Anterior cingulate cortex (tissue), 58 donors: ENCODE measurements at regions not wholly inside any gene's neighbourhood (a gene's known extent, or its start where the extent isn't known, plus 50 kb on each side); places are given as distances from the start of the nearest gene placed in this dataset.
"Not testable (repeated sequence)": the region's sequence is repeated elsewhere in the genome, so short reads cannot be mapped to it uniquely, and the experiment has no call there.

ENCODE experiments used
- DNase-seq, 58 donors: peaks; one replicate each; lab custom pipeline; 2025; lab: John Stamatoyannopoulos, UW

DNA sequence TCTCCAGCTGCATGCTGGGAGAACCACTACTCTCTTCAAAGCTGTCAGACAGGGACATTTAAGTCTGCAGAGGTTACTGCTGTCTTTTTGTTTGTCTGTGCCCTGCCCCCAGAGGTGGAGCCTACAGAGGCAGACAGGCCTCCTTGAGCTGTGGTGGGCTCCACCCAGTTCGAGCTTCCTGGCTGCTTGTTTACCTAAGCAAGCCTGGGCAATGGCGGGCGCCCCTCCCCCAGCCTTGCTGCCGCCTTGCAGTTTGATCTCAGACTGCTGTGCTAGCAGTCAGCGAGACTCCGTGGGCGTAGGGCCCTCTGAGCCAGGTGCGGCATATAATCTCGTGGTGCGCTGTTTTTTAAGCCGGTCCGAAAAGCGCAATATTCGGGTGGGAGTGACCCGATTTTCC, 215.0 kb downstream of the STIM2 start:
- DNase-seq, result not testable (repeated sequence)

DNA sequence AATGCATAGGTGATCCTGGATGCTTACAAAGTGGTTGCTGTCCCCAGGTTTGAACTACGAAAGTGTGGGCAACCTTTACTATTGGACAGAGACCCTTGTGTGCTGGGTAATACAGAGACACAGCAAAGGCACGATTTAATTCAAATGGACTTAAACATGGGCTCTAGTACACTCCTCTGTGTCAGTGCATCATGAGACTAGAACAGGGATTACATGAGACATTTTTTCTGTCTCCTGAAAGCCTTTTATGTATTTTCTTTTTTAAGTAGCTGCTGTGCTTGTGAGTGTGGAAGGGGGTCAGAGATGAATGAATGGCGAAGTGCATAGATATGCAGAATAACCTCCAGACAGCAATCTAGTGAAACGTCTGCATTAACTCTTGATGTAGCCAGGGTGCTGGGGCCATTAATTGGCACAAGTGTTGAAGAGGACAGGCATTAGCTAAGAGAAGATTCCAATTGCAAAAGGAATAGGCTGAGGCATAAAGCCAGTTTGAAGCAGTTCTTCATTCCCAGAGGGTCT, 218.4 kb downstream of the STIM2 start:
- DNase-seq, result no peak

DNA sequence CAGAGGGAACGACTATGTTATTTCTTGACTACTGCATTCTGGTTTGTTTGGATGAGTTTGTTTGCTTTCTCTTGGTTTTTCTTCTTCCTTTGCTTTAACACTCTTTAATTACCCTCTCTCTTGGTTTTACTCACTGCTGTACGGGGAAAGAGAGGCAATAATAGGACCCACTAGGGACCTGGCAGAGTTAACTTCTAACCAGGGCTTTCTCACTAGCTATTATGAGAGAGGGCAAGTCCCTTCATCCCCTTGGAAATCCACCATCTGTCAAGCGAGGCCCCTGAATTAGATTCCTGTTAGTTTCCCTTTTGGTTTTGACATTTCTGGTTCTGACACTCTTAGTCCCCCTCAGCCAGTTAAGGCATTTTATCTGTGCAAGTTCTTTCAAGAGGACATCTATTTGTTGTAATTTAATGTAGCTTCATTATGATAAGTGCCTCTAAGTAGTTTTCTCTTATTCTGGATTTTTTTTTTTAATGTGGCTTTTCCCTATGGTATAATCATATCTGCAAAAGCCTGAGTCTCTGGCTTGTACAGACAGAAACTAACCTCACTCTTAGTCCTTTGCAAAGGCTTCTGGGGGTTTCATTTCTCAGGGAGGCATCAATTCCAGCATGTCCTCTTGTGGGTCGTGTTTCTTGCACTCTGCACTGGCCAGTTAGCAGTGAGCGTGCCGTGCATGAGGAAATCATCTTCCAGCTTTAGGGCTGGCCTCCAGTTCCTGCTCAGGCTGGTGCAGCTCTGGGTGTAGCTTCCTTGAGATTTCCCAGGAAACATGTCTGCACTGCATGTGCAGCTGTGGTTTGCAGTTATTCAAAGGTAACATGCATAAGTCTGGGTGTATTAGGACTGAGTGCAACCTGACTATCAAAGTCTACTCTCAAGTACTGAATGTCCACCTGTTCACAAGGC, 221.3 kb downstream of the STIM2 start:
- no peak for DNase-seq

DNA sequence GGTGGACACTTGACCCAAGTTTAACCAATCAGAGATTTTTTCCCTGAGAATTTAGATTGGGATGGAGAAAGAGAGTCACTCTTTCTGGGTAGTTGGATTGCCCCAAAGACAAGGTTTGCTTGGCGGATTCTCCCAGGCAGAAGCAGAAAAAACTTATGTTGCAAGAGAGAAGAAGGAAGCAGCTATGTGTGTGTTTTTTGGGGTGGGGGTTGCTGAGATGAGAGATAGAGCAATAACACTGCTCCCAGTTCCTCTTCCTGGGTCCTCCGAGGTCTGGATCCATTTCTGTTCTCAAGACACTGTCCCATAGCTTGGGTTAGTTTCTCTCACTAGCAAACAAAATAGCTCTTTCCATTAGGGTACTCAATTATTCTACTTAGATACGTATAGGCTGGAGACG, 222.1 kb downstream of the STIM2 start:
- DNase-seq, result no peak

DNA sequence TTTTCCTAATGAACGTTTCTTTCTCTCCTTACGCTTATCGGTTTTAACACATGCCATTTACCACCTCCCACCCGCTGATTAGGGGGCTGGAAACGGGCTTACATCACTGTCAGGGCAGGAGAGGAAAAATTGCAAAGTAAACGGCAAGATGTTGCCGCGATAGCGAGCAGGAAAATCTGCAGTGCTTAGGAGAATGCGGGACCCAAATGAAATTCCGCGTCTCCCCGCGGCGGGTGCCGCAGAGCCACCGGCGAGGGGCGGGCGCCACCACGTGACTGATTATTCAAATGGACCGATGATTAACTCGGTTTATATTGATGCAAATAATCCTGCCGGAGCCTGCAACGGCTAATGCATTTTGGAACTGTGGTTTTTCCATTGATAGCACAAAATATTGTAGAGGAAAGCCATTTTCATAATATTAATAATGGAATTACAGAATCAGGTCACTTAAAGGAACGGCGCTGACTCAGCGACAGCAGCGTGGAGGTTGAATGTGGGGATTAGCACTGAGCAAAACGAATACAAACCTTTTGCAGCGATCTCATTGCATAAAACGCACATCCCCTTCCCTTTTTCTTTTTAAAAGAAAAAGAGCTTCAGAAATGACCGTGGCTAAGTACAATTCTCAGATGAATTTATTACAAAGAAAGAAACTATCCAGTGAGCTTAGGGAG, 224.2 kb downstream of the STIM2 start:
- DNase-seq, result peak in 50 of 58 donors; percentile 6 to 71 (median 34)

DNA sequence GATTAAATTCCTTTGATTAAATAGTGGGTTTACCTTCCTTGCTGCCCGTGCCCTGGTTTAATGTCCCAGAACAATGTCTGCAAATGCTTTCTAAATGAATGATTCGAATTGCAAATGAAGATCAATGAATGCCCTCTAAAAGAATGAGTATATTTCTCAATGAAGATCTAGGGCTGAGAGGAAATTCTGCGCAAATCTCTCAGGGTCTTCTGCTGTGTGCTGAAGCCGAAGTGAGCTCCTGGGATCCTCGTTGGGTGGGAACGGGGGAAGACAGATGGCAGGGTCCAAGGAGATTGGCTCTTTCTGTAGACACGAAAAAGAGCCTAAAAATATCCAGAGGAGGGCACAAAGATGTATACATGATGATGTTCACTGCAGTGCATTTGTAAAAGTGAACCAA, 224.8 kb downstream of the STIM2 start:
- no peak for DNase-seq

DNA sequence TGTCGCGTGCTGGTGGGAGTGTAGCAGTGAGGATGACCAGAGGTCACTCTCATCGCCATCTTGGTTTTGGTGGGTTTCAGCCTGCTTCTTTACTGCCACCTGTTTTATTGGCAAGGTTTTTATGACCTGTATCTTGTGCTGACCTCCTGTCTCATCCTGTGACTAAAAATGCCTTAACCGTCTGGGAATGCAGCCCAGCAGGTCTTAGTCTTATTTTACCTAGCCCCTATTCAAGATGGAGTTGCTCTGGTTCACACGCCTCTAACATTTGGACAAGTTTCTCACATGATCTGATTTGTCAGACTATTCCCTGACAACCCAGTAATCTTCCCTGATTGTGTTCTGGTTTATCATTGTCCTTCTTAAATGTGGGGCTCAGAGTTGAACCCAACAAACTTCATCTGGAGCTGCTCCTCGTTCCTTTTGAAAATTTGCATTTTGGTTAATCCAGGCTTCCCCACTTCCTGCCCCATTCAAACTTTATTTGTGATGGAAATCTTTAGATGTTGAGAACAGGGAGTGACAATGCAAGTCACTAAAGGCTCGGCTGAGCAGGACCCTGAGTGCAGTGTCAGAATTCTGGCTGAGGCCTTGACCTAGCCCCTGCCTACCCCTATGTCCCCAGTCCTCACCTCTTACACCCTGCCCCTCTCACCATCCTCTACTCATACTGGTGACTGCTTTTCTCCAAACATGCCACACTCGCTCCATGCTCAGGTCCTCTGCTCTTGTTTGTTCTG, 226.8 kb downstream of the STIM2 start:
- DNase-seq, result no peak

DNA sequence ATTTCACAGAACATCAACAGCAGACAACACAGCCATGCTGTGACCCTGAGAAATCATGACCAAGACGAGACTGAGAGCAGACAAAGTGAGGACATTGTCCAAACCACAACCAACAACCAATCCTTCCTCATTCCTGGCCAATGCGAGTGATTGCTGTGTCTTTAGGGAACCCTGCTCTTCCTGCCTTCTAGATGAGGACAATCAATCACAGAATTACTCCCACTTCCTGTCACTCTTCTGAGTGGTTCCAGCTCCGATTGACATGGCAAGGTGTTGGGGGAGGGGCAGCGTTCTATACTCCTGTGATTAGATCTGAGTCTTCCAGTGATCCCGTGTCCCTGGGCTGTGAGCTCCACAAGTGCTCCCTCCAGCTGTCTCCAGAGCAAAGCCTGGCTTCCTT, 227.8 kb downstream of the STIM2 start:
- DNase-seq, result peak in 1 of 58 donors; percentile 21

DNA sequence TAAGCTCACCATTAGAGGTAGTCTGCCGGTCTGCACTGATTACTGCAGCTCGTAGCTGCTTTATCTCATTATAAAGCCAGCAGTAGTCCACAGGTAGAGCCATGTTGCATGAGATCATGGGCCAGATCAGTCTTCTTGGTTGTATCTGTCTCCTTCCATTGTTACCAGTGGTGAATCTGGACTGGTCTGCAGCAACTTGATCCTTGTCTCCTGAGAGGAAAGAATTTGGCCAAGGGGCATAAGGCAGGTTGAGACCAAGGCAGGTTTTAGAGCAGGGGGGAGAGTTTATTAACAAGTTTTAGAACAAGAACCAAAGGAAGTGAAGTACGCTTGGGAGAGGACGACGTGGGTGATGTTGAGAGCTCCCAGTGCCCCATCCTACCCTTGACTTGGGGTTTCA, 228.5 kb downstream of the STIM2 start:
- no peak for DNase-seq

DNA sequence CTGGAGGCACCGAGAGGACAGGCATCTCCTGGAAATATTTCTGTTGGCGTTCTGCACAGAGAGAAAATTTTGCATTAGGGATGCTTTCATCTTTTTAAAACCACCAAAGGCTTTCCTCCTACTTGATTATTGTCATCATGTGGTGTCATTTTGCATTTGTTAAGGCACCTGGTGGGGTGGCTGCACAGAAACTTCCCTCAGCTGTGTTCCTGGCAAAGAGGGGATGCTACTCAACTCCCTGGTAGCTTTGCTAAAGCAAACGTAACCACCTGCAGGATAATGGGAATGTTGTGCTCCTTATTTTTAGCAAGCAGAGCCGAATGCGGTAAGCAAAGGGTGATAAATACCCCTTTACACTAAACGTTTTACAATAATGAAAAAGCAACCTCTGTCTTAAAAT, 229.8 kb downstream of the STIM2 start:
- DNase-seq, result no peak

DNA sequence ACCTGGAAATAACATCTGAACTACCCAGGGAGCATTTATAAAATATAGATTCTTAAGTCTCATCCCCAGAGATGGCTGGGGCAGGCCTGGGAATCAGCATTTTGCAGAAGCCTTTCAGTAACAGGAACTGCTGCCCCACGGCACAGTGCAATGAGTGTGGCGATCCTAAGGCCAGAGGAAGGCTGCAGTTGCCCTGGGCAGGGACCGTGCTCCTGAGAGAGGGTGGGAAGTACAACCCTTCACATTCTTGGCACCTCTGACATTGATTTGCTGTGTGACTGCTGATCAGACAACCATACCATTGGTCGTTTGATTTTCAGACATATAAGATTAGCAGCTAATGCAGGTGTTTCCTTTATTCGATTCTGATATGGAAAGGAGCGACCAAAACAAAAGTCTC, 233.6 kb downstream of the STIM2 start:
- DNase-seq, result no peak

DNA sequence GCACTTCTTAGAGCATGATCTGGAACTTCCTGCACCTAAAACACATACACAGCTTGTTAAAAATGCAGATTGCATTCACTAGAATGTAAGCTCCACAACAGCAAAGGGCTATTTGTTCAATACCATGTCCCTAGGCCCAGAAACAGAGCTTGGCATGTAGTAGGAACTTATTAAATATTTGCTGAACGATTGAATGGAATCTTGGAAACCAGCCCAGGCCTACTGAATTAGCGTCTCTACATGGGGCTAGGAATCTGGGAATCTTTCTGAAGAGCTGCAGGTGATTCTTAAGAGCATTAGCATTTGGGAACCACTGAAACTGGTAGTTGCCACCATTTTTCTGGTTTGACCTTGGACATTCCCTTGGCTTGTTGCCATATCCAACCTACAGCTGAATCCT, 234.1 kb downstream of the STIM2 start:
- DNase-seq, result no peak

DNA sequence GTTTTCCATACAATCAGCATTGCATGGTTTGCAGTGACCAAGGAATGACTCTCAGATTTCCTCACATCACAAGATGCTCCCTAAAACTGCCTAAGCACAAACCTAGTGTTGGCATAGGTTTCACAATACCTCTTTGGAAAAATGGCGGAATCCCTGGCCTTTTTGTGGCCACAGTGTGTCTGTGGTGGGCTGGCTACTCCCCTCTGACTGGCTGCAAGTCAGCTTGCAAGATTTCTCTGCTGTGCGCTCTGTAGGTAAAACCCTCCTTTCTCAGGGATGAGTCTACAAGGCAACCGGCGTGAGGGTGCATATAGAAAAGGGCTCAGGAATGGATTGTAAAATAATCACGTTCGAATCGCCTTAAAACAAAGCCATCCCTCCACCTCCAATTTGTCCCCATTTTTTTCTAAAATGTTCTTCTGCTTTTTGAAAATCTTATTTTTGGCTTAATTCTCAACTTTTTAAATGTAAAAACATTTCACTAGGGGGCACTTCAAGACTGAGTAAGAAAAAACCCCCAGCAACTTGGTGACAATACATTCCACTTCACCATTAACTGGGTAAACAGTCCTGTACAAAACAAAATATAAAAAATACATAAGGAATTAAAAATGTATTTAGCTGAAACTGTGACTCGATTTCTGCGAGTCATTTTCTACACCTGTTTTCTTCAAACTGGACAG, 235.6 kb downstream of the STIM2 start:
- no peak for DNase-seq

DNA sequence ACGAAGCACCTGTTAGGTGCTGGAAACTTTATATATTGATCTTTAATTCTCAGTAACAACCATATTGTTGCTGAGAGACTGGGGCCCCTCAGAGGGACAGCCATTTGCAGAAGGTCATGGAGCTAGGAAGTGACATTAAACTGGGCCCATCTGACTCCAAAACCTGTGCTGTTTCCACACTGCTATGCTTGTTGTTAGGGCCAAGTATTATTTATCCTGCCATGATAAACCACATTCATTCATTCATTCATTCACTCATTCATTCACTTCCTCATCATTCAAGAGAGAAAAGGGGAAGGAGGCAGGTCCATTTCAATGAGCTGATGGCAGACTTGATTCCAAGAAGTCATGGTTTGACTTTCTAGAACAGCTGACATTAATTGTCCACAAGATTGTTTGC, 237.4 kb downstream of the STIM2 start:
- DNase-seq, result no peak

DNA sequence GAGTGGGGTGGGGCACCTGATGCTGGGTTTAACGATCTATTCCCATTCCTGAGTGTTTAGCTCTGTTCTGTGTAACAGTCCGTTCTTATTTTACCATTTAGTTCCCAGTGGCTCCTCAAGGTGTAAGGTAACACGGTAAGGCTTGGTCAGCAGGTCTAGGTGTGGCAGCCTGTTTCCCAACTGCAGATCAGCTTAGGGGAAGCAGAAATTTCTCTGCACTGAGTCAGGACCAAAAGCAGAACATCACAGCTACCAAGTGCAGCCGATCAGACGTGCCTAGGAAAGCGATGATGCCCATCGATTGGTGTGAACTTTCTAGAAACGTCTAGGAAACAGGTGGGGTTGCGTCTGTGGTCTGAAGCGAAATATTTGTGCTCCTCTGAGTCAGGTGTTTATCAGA, 240.1 kb downstream of the STIM2 start:
- no peak for DNase-seq

DNA sequence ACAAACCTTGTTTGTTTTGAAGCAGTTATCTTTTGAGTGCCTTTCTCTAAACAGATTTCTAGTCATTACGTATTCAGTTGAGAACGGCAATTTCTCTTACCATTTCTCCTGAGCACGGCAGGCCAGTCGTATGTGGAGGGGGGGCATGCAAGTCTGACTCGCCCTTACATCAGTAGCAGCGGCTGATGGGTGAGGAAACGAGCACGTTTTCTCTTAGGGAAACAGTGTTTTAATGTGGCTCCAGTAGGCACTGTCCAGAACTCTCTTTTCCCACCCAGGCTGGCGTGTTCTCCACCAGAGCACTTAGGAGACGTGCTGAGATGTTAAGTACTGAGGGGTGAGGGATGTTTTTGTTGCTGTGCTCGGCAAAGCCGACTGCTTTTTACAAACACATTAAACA, 240.5 kb downstream of the STIM2 start:
- no peak for DNase-seq

DNA sequence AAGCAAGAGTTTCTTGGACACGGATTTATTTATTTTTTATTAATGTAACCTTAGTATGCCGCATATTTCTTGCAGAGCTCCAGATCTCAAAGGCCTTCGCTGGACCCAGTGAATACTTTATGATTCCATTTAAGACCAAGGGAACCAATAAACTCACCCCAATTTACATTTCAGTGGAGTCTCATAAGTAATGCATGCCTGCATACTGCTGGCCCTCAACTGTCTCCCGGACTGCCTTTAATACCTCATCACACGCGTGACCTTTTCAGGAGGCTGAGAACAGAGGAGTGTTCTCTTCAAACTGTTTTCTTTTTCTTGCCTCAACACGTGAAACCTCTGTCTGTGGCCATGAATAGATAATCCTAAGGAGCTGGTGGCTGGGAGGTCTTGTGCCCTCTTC, 240.9 kb downstream of the STIM2 start:
- DNase-seq, result no peak

DNA sequence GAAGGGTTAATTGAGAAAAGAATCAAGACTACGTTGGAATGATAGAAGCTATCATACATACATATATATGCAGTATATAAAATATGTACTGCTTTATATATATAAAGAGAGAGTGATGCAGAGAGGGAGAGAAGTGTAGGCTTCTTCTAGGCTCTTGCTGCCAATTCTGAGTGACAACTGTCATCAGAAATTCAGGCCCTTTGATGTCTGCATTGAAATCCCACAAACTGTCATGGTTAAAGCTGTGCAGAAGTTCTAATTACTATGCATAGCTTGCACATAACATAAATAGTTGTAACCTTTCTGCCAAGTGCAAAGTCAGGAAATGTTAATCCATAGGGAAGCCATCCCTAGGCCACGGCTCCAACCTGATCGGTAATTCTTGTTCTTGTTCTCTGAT, 251.0 kb downstream of the STIM2 start:
- no peak for DNase-seq

DNA sequence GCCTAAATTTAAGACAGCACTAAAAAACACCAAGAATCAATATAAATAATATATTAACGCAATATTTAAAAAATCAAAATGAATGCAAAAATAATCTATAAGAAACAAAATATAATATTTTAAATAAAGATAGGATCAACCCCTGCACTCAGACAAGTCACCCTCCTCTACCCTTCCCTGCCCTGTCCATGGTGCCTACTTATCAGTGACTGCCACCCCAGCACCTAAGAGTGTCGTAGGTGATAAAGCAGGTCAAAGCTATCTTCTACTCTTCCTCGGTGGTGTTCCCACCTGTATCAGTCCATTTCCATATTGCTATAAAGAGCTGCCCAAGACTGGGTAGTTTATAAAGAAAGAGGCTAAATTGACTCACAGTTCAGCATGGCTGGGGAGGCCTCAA, 251.9 kb downstream of the STIM2 start:
- DNase-seq, result no peak

DNA sequence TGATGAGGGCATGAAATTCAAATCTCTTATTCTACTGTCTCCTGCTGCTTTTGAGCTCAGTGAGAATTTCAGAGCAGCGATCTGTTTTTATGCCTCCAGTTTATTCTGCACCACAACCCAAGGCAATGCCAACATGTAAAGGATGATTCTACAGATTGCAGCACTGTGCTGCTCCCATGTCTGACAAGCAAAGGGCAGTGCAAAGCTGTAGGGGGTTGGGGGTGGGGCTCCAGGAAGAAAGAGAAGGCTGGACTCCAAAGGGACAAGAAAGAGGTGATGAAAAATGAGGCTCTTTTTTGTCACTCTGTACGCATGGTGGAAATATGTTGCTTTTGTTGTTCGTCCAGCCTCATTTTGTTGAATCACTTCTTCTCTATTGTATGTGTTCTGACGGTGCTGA, 254.6 kb downstream of the STIM2 start:
- no peak for DNase-seq

DNA sequence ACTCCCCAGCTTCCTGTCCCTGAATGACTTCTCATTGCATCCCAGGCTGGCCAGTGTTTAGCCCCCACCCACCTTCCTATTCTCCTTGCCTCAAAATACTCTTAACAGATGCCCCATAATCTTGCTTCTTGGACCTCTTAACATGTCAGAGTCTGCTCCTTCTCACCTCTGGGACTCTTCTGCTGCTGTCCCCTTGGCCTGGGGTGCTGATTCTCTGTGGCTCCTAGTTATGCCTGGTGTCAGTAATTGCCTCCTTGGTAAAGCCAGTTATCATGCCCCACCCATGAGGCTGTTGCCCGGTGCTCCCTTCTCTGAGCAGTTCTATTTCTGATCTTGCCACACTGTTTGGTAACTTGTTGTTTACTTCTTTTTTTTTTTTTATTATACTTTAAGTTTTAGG, 256.8 kb downstream of the STIM2 start:
- no peak for DNase-seq
